ENCODE measurements at regions not wholly inside any gene's neighbourhood (a gene's known extent, or its start where the extent isn't known, plus 50 kb on each side); places are given as distances from the start of the nearest gene placed in this dataset.

DNA sequence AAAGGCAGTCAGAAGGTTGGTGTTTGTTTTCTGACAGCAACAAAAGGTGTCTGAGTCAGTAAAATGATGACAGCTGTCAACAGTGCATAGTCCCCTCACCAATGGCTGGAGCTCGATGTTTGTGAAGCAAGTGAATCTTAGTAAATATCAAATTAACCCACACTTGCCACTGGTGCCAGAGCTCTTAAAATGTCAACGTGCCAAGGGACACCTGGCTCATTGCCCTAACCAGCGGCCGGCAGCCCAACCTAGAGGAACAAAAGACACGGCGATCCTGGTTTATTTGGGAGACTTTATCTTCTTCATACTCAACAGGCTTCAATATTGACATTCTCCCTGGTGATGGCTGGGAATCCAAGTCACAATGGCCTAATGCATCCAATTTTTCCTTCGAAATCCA, 143.4 kb downstream of the CPEB2 start:
- Histone ChIP-seq H3K36me3 (ENCODE audit: control insufficient read depth in 2 of 3, insufficient read depth in 3 of 3, low read length in 3 of 3) (no peaks in the 10 kb centered on the region), H3K9ac (ENCODE audit: low read length in 3 of 3) (no peak overlapping the region), H3K4me3 (ENCODE audit: low read length in 3 of 3) (no peak overlapping the region), H3K4me1 (ENCODE audit: control insufficient read depth in 2 of 3, insufficient read depth in 2 of 3, low read depth in 1 of 3, low read length in 3 of 3) (peaks cover 0 to 17% (median 5%) of the 10 kb centered on the region in 3 donors), H3K9me3 (ENCODE audit: control insufficient read depth in 2 of 3, insufficient read depth in 1 of 3, low read length in 3 of 3) (no peaks in the 10 kb centered on the region), H3K27ac (ENCODE audit: low read depth in 2 of 2, low read length in 2 of 2) (no peak overlapping the region), H3K27me3 (ENCODE audit: control insufficient read depth, insufficient read depth, low read length) (no peaks in the 10 kb centered on the region)
- intact Hi-C loops (cut with DNase I) = no loop called here
- FAIRE-seq = no peak
- DNase-seq = no peak
- TF ChIP-seq, protein P1, sequence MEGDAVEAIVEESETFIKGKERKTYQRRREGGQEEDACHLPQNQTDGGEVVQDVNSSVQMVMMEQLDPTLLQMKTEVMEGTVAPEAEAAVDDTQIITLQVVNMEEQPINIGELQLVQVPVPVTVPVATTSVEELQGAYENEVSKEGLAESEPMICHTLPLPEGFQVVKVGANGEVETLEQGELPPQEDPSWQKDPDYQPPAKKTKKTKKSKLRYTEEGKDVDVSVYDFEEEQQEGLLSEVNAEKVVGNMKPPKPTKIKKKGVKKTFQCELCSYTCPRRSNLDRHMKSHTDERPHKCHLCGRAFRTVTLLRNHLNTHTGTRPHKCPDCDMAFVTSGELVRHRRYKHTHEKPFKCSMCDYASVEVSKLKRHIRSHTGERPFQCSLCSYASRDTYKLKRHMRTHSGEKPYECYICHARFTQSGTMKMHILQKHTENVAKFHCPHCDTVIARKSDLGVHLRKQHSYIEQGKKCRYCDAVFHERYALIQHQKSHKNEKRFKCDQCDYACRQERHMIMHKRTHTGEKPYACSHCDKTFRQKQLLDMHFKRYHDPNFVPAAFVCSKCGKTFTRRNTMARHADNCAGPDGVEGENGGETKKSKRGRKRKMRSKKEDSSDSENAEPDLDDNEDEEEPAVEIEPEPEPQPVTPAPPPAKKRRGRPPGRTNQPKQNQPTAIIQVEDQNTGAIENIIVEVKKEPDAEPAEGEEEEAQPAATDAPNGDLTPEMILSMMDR (IDR thresholded peaks at IDR 0.05; ENCODE audit: borderline replicate concordance, extremely low read depth, insufficient read depth) = no peak

GRCh38 chr4:15147714-15148113, 145.4 kb downstream of the CPEB2 start:
- intact Hi-C loops (cut with DNase I) = no loop called here
- H3K9me3 ChIP-seq (ENCODE audit: control insufficient read depth in 2 of 3, insufficient read depth in 1 of 3, low read length in 3 of 3) = no peaks in the 10 kb centered on the region

DNA sequence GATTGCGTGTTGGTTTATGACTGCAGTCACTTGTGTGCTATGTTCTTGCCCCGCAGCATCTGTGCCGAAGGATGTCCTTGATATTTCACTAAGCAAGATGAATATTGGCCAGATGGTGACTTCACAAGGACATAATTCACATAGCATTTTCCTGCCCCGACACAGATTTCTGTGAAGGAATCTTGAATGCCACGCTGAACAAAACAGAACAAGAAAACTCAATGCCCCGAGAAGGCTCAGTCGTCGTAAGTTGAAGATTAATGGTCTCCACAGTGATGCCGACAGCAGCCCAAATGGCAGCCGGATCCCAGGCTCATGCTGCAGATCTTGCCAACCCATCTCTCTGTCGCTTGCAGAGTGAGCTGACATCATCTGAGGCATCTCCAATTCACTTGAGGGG, 145.9 kb downstream of the CPEB2 start:
- H3K27ac ChIP-seq (ENCODE audit: low read depth in 2 of 2, low read length in 2 of 2) = no peak overlapping the region
- H3K9me3 ChIP-seq (ENCODE audit: control insufficient read depth in 2 of 3, insufficient read depth in 1 of 3, low read length in 3 of 3) = no peaks in the 10 kb centered on the region
- no peak for FAIRE-seq
- no peaks in the 10 kb centered on the region for H3K36me3 ChIP-seq (ENCODE audit: control insufficient read depth in 2 of 3, insufficient read depth in 3 of 3, low read length in 3 of 3)
- H3K27me3 ChIP-seq (ENCODE audit: control insufficient read depth, insufficient read depth, low read length) = no peaks in the 10 kb centered on the region
- peaks cover 0 to 17% (median 5%) of the 10 kb centered on the region in 3 donors for H3K4me1 ChIP-seq (ENCODE audit: control insufficient read depth in 2 of 3, insufficient read depth in 2 of 3, low read depth in 1 of 3, low read length in 3 of 3)
- DNase-seq = no peak
- no peak overlapping the region for H3K9ac ChIP-seq (ENCODE audit: low read length in 3 of 3)
- H3K4me3 ChIP-seq (ENCODE audit: low read length in 3 of 3) = no peak overlapping the region
- TF ChIP-seq, protein P1 (IDR thresholded peaks at IDR 0.05; ENCODE audit: borderline replicate concordance, extremely low read depth, insufficient read depth) = no peak
- intact Hi-C loops (cut with DNase I) = no loop called here

More at GRCh38 chr4:15147714-15148113, 145.4 kb downstream of the CPEB2 start:
- no peak overlapping the region for H3K27ac ChIP-seq (ENCODE audit: low read depth in 2 of 2, low read length in 2 of 2)
- no peaks in the 10 kb centered on the region for H3K36me3 ChIP-seq (ENCODE audit: control insufficient read depth in 2 of 3, insufficient read depth in 3 of 3, low read length in 3 of 3)
- H3K4me1 ChIP-seq (ENCODE audit: control insufficient read depth in 2 of 3, insufficient read depth in 2 of 3, low read depth in 1 of 3, low read length in 3 of 3) = peaks cover 0 to 17% (median 5%) of the 10 kb centered on the region in 3 donors
- FAIRE-seq (no peak), DNase-seq (no peak)
- H3K4me3 ChIP-seq (ENCODE audit: low read length in 3 of 3) = no peak overlapping the region
- TF ChIP-seq, protein P1 (IDR thresholded peaks at IDR 0.05; ENCODE audit: borderline replicate concordance, extremely low read depth, insufficient read depth) = no peak
- no peak overlapping the region for H3K9ac ChIP-seq (ENCODE audit: low read length in 3 of 3)
- H3K27me3 ChIP-seq (ENCODE audit: control insufficient read depth, insufficient read depth, low read length) = no peaks in the 10 kb centered on the region

- Histone ChIP-seq H3K4me3 (ENCODE audit: low read length in 3 of 3) (no peak overlapping the region), H3K9me3 (ENCODE audit: control insufficient read depth in 2 of 3, insufficient read depth in 1 of 3, low read length in 3 of 3) (no peaks in the 10 kb centered on the region), H3K4me1 (ENCODE audit: control insufficient read depth in 2 of 3, insufficient read depth in 2 of 3, low read depth in 1 of 3, low read length in 3 of 3) (peaks cover 0 to 17% (median 5%) of the 10 kb centered on the region in 3 donors), H3K27ac (ENCODE audit: low read depth in 2 of 2, low read length in 2 of 2) (no peak overlapping the region), H3K27me3 (ENCODE audit: control insufficient read depth, insufficient read depth, low read length) (no peaks in the 10 kb centered on the region), H3K36me3 (ENCODE audit: control insufficient read depth in 2 of 3, insufficient read depth in 3 of 3, low read length in 3 of 3) (no peaks in the 10 kb centered on the region), H3K9ac (ENCODE audit: low read length in 3 of 3) (no peak overlapping the region)
- DNase-seq (no peak), FAIRE-seq (no peak)
- TF ChIP-seq, protein P1 (IDR thresholded peaks at IDR 0.05; ENCODE audit: borderline replicate concordance, extremely low read depth, insufficient read depth) = no peak
- intact Hi-C loops (cut with DNase I) = no loop called here
Observed at GRCh38 chr4:15148691-15149090, 146.4 kb downstream of the CPEB2 start.
